ENCODE measurements at regions not wholly inside any gene's neighbourhood (a gene's known extent, or its start where the extent isn't known, plus 50 kb on each side); places are given as distances from the start of the nearest gene placed in this dataset.

GRCh38 chr6:98469141-98469540, 365.2 kb upstream of the POU3F2 start:
- TF ChIP-seq, protein P1, sequence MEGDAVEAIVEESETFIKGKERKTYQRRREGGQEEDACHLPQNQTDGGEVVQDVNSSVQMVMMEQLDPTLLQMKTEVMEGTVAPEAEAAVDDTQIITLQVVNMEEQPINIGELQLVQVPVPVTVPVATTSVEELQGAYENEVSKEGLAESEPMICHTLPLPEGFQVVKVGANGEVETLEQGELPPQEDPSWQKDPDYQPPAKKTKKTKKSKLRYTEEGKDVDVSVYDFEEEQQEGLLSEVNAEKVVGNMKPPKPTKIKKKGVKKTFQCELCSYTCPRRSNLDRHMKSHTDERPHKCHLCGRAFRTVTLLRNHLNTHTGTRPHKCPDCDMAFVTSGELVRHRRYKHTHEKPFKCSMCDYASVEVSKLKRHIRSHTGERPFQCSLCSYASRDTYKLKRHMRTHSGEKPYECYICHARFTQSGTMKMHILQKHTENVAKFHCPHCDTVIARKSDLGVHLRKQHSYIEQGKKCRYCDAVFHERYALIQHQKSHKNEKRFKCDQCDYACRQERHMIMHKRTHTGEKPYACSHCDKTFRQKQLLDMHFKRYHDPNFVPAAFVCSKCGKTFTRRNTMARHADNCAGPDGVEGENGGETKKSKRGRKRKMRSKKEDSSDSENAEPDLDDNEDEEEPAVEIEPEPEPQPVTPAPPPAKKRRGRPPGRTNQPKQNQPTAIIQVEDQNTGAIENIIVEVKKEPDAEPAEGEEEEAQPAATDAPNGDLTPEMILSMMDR (conservative IDR thresholded peaks at IDR 0.05; ENCODE audit: low read depth, low read length): no peak
- Histone ChIP-seq H2AFZ (ENCODE audit: low read depth) (no peak overlapping the region), H3K4me1 (ENCODE audit: low read depth, poor library complexity, severe bottlenecking) (peaks cover 19% of the 10 kb centered on the region), H3K79me2 (ENCODE audit: insufficient read depth, low read depth) (no peaks in the 10 kb centered on the region), H3K4me3 (IDR thresholded peaks at IDR 0.05; ENCODE audit: insufficient read depth, low read depth, low read length) (no peak overlapping the region), H3K27ac (no peak overlapping the region), H4K20me1 (ENCODE audit: insufficient read depth) (no peaks in the 10 kb centered on the region), H3K4me2 (no peak overlapping the region), H3K36me3 (ENCODE audit: insufficient read depth) (no peaks in the 10 kb centered on the region), H3K27me3 (ENCODE audit: insufficient read depth, low read depth) (no peaks in the 10 kb centered on the region), H3K9ac (no peak overlapping the region)

DNA sequence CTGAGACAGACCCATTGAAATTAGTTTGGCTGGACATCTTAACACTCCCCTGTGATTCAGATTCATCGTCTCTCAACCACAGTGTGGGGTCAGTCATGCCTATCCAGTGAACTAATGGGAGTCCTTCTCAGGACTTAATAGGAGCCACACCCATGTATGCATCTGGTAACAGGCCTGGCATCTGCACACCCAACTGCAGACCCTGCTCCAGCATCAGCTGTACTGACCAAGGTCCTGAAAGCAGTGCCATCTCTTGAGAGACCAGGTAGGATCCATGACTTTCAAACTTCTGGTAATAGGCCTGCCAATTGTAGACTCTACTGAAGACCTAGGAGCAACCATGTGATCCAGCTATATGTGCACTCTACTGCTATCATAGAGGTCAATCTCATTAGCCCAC, 363.6 kb upstream of the POU3F2 start:
- no peaks in the 10 kb centered on the region for H4K20me1 ChIP-seq (ENCODE audit: insufficient read depth)
- H3K27ac ChIP-seq: no peak overlapping the region
- no peaks in the 10 kb centered on the region for H3K79me2 ChIP-seq (ENCODE audit: insufficient read depth, low read depth)
- H3K4me2 ChIP-seq: no peak overlapping the region
- H3K36me3 ChIP-seq (ENCODE audit: insufficient read depth): no peaks in the 10 kb centered on the region
- H2AFZ ChIP-seq (ENCODE audit: low read depth): no peak overlapping the region
- no peak overlapping the region for H3K4me3 ChIP-seq (IDR thresholded peaks at IDR 0.05; ENCODE audit: insufficient read depth, low read depth, low read length)
- TF ChIP-seq, protein P1 (conservative IDR thresholded peaks at IDR 0.05; ENCODE audit: low read depth, low read length): no peak
- no peaks in the 10 kb centered on the region for H3K27me3 ChIP-seq (ENCODE audit: insufficient read depth, low read depth)
- H3K4me1 ChIP-seq (ENCODE audit: low read depth, poor library complexity, severe bottlenecking): peaks cover 19% of the 10 kb centered on the region
- H3K9ac ChIP-seq: no peak overlapping the region

DNA sequence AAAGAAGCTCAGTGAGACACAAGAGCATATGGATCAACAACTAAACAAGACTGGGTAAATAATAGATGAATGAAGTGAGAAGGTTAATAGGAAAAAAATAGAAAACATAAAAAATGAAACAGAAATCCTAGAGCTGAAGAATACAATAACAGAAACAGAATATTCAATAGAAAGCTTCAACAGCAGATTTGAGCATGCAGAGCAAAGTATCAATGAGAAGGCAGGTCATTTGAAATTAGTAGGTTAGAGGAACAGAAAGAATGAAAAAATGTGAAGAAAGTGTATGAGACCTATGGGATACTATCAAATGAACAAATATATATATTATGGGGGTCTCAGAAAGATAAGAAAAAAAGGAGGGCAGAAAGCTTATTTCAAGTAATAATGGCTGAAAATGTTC, 362.9 kb upstream of the POU3F2 start:
- TF ChIP-seq, protein P1 (conservative IDR thresholded peaks at IDR 0.05; ENCODE audit: low read depth, low read length): no peak
- no peak overlapping the region for H3K27ac ChIP-seq
- H3K4me2 ChIP-seq: no peak overlapping the region
- H3K79me2 ChIP-seq (ENCODE audit: insufficient read depth, low read depth): no peaks in the 10 kb centered on the region
- no peak overlapping the region for H2AFZ ChIP-seq (ENCODE audit: low read depth)
- peaks cover 19% of the 10 kb centered on the region for H3K4me1 ChIP-seq (ENCODE audit: low read depth, poor library complexity, severe bottlenecking)
- H4K20me1 ChIP-seq (ENCODE audit: insufficient read depth): no peaks in the 10 kb centered on the region
- no peaks in the 10 kb centered on the region for H3K27me3 ChIP-seq (ENCODE audit: insufficient read depth, low read depth)
- no peak overlapping the region for H3K9ac ChIP-seq
- no peaks in the 10 kb centered on the region for H3K36me3 ChIP-seq (ENCODE audit: insufficient read depth)
- H3K4me3 ChIP-seq (IDR thresholded peaks at IDR 0.05; ENCODE audit: insufficient read depth, low read depth, low read length): no peak overlapping the region

- Histone ChIP-seq H3K4me1 (ENCODE audit: low read depth, poor library complexity, severe bottlenecking) (no peaks in the 10 kb centered on the region), H3K27me3 (ENCODE audit: insufficient read depth, low read depth) (no peaks in the 10 kb centered on the region), H3K79me2 (ENCODE audit: insufficient read depth, low read depth) (no peaks in the 10 kb centered on the region), H3K4me2 (no peak overlapping the region), H3K4me3 (IDR thresholded peaks at IDR 0.05; ENCODE audit: insufficient read depth, low read depth, low read length) (no peak overlapping the region), H3K36me3 (ENCODE audit: insufficient read depth) (no peaks in the 10 kb centered on the region), H3K9ac (no peak overlapping the region), H2AFZ (ENCODE audit: low read depth) (no peak overlapping the region), H3K27ac (no peak overlapping the region), H4K20me1 (ENCODE audit: insufficient read depth) (no peaks in the 10 kb centered on the region)
- TF ChIP-seq, protein P1 (conservative IDR thresholded peaks at IDR 0.05; ENCODE audit: low read depth, low read length): no peak
These were observed 357.1 kb upstream of the POU3F2 start for GRCh38 chr6:98477231-98477630.

Measured in KMS-11 (cell line).